ELR (cell line): ENCODE measurements at regions not wholly inside any gene's neighbourhood (a gene's known extent, or its start where the extent isn't known, plus 50 kb on each side); places are given as distances from the start of the nearest gene placed in this dataset.
"Not testable (repeated sequence)": the region's sequence is repeated elsewhere in the genome, so short reads cannot be mapped to it uniquely, and the experiment has no call there.

Experiments used
- DNase-seq: peaks from one replicate; pipeline ENCODE4 v3.0.0-alpha.2; 2015; ENCODE audit warnings: low read depth

DNA sequence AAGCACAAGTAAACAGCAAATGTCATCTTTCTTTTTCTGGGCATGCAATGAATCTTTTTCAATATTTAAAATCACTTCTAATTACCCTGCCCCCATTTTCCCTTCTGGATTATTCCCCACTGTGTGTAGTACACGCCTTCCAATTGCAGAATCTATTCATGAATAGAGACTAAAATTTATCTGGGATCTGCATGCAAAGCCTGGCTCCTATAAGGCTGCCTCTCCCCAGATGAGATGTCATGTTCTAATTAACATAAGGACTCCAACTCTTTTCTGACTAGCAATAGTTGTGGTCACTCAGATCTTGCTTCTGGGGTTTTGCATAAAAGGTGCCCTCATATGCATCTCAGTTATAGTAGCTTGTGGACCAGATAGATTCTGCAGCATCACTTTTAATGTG is 473.5 kb downstream of the BTG1 start:
- DNase-seq, result no peak

DNA sequence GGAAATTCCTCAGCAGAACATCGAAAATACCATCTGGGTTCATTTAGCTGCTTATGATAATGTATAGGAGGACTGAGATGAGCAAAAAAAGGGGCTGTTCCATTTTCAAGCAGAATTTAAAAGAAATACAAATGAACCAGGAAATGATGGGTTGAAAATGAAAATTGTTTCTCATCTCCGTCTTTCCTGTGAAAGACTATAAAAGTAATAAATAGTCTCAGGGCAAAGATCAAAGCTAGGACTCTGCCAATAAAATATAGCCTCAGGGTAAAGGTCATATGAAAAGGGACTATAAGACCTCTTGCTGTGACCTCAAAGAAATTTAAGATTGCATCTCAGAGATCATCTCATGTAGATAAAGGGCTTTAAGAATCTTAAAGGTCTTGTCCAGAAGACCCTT is 478.0 kb downstream of the BTG1 start:
- DNase-seq, result no peak

DNA sequence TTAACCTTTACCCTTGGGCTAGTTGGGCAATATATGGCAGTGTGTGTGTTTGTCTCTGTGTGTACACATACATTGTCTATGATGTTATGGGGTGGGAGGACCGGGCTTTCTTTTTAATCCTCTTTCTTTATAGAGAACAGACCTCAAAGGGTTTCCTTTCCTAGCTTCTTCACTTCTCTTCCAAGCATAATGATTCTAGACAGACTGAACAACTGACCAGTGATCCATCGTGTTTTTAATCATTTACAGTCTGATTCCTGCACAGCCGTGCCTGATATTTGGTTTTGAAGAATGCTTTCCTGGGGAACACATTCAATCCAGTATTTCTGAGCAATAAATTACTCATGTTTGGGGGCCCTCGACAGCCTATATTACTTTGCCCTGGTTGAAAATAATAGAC is 481.1 kb upstream of the DCN start:
- no peak for DNase-seq

DNA sequence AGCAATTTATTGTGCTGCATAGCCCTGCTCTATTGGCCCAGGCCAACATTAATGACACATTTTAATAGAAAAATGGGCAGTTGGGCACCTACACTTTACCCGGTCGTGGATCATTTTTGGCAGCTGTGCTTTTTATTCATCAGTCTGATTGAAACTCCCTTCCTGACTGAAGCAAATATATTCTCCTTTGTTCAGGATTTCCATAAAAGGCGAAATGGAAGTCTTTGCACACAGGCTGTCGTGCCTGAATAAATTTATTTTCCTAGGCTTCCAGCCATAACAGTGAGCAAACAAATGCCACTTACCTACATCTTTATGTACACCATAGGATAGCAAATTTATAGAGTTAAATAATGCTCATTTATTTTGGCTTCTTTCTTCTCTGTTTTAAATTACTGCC is 480.7 kb upstream of the DCN start:
- no peak for DNase-seq

DNA sequence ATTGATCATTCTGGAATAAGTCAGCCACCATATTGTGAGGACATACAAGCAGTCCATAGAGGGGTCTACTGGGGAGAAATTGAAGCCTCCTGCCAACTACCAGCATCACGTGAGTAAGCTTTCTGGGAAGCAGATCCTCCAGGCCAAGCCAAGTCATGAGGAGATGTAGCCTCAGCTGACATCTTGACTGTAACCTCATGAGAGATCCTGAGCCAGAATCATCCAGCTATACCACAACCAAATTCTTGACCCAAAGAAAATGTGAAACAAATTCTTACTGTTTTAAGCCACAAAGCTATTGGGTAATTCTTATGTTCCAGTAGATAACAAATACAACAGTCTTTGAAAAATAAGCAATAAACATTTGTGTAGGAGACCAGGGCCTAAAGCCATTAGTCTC is 479.4 kb upstream of the DCN start:
- no peak for DNase-seq

DNA sequence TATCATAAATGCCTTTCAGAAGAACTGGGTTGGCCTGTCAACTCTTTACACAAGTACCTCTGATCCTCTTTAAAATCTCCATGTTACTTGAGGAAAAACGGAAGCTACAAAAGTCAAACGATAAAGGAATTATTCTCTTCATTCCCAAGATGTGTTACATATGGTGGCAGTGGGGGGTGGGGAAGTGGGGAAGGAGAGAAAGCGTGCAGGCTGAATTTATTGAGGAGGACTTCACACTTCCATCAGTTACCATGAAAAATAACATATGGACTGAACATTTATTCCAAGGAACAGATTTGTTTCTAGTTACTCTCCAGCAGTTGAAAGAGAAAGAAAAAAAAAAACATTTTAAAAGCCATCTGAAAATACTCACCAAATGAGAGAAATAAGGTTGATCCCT is 474.4 kb upstream of the DCN start:
- no peak for DNase-seq

DNA sequence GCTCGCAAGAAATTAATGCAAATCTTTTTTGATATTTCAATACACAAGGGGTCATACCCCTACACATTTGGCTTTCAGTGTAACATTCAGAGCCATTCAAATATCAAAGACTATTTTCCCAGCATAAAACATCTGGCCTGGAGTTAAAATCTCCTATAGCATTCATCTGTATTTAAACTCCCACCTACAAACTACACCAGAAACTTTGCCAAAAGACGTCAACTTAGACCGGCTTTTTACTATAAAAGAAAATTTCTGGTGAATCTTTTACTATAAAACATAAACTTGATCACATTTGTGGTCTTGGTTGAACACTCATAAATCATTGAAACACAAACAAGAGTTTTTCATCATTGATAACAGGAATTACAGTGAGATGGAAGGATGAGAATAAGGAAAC is 473.3 kb upstream of the DCN start:
- no peak for DNase-seq

DNA sequence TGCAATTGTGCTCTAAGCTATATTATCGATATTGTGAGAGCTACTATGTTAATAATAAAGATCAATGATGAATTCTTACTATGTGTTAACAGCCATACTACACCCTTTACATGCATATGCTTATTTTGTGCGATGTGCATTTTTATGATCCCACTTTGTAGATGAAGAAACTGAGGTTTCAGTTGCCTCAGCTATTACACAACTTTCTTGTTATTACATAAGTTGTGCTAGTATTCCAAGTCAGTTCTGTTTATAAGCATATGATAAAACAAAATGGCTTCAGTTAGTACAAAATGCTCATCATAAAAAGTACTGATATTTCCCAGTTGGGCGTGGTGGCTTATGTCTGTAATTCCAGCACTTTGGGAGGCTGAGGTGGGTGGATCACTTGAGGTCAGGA is 471.5 kb upstream of the DCN start:
- DNase-seq, result no peak

DNA sequence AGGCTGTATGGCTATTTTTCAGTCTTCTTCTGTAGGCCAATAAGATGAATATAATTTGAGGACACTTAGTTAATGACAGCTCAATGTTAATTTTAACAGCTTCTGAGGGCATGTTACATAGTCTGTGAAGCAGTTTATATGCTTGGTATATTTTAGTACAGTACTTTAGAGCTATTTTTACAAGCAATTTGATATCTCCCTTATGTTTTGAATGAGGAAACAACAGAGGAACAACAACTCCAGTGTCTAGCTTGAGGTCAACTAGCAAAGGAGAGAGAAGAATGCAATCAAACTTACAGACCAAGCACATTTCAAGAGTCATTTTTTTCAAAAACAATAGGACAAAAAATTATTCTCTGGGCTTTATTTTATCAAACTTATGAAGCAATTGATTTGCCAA is 469.1 kb upstream of the DCN start:
- no peak for DNase-seq

DNA sequence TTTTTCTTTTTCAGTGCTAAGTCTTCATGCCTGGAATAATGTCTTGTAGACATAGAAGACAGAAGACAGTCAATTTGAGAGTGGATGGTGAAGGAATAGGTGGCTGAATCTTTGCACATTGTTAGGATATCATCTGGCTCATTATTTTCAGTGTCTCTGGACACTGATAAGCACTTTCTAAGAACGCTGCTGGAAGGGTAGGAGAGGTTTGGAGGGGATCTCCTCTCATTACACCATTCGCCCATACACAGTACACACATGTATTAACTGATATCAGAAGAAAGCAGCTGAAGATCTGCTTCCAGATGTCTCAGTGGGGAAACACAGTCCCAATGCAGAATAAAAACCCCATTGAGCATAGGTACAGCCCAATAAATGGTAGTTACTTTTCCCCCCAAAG is 461.1 kb upstream of the DCN start:
- no peak for DNase-seq

DNA sequence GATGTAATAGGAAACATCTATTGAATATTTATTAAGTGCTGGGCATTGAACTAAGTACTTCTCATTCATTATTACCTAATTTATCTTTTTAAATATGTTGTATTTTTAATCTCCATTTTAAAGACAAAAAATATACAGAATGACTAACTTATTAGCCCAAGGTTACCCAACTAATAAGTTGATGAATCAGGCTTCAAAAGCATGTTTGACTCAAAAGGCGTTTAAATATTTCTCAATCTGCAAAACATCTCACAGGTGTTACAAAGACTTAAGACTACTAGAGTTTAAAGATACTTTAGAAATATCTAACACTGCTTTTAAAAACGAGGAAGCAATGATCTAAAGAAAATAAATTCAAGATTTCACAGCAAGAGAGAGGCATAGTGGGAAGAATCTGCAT is 457.4 kb upstream of the DCN start:
- no peak for DNase-seq

DNA sequence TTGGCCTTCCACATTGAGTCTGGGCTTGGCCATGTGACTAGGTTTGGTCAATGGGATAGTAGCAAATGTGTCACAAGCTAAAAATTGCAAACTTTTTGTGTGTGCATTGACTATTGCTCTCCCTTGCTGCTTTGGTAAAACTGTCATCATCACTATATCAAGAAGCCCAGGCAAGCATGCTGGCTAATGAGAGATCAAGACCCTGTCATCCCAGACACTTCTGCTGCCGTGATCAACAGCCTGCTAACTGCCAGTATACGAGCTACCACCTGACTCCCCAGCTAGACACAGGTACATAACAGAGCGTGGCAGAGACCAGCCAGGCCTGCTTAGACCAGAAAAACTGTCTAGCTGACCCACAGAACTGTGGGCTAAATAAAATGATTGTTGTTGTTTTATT is 456.7 kb upstream of the DCN start:
- no peak for DNase-seq

DNA sequence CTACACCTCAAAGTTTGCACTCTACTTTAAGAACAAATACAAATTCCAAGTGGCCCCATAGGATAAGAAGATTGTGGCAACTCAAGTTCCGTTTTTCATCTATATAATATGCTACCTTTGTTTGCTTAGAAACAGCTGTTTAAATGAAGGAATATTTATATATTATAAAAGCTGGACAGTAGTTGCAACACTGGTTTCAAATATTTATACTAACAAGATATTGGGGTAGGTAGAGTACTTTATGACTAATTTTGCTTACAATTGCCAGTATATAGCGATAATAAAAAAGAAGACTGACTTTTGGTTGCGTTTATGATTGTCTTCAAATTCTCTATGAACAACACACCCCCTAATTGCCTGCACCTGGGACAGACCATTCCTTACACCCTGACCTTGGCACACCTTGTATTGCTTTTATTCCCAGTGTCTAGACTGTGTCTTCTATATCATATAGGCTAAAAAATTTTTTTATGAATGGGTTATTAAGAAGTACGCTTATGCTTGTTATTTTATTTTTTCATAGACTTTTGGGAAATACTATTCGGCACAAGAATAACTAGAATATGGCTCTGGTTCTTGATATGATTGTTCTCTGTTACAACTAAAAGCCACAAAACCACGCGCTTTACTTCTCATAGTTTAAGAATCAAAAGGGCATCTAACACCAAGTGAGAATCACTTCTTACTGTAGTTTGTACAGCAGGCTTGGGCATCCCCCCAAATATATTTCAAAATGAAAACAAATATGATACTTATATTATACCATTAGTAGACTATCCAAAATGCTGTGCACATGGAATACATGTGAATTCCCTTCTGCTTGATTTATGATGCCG is 455.4 kb upstream of the DCN start:
- no peak for DNase-seq

DNA sequence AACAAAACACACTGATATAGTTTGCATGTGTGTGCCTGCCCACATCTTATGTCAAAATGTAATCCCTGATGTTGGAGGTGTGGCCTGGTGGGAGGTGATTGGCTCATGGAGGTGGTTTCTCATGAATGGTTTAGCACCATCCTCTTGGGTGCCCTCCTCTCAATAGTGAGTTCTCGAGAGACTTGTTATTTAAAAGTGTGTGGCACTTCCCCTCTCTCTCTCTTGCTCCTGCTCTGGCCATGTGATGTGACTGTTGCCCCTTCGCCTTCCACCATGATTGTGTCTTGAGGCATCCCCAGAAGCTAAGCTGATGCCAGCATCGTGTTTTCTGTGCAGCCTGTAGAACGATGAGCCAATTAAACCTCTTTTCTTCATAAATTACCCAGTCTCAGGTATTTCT is 454.1 kb upstream of the DCN start:
- no peak for DNase-seq

DNA sequence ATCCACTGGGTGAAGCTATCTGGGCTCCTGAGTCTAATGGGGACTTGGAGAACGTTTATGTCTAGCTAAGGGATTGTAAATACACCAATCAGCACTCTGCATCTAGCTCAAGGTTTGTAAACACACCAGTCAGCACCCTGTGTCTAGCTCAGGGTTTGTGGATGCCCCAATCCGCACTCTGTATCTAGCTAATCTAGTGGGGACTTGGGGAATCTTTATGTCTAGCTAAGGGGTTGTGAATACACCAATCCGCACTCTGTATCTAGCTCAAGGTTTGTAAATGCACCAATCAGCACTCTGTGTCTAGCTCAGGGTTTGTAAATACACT is 451.7 kb upstream of the DCN start:
- DNase-seq, result not testable (repeated sequence)

DNA sequence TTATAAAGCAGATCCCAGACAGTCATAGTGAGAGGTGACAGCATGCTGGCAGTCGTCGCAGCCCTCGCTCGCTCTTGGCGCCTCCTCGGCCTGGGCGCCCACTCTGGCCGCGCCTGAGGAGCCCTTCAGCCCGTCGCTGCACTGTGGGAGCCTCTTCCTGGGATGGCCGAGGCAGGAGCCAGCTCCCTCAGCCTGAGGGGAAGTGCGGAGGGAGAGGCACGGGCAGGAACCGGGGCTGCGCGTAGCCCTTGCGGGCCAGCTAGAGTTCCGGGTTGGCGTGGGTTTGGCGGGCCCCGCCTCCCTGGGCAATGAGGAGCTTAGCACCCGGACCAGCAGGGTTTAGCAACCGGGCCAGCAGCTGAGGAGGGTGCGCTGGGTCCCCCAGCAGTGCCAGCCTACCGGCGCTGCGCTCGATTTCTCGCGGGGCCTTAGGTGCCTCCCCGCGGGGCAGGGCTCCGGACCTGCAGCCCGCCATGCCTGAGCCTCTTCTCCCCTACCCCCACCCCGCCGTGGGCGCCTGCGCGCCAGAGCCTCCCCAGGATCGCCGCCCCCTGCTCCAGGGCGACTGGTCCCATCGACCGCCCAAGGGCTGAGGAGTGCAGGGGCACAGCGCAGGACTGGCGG is 451.2 kb upstream of the DCN start:
- no peak for DNase-seq

DNA sequence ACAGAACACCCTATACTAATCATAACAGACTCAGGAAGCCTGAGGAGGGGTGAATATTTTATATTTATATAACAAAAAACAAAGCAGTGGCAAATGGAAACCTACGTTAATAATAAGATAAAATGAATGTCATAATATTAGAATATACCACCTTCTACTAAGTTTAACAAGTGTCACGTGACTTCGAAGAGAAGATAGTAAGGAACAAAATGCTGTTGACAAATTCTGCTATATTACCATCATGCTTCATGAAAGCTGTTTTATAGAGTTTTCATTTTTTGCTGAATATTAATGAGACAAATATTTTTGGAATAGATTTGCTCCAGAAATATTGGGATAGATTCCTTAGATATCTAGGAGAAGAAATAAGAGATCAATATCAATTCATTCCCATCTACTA is 450.6 kb upstream of the DCN start:
- DNase-seq, result no peak

DNA sequence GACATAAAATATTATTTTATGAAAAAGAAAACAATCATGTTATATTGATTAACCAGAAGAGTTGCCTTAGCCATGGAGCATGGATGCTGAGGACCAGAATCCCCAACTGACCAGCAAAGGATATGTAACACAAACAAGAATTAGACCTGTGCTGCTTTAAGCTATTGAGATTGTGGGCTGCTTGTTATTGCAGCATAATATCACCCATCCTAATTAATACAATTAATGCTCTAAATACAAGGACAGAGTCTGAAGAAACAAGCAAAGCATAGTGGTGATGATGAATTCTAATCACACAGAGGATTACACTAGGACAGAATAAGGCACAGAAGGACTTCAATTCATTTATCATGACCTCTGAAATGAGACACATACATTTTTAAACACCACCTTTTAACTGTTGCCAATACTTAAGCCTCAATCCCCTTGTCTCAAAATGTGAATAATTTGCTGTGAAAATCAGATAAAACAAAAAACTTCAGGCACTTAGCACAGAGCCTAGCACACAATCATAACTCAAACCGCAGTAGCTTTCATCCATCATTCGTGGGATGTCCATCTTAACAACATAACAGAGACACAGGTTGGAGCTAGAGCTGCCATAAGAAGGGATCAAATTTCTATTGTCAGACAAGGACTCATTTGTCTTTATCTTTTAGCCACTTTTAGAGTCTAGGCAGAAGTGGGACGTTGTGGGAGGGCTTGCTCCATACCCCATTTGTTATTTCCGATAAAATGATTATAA is 449.6 kb upstream of the DCN start:
- no peak for DNase-seq

DNA sequence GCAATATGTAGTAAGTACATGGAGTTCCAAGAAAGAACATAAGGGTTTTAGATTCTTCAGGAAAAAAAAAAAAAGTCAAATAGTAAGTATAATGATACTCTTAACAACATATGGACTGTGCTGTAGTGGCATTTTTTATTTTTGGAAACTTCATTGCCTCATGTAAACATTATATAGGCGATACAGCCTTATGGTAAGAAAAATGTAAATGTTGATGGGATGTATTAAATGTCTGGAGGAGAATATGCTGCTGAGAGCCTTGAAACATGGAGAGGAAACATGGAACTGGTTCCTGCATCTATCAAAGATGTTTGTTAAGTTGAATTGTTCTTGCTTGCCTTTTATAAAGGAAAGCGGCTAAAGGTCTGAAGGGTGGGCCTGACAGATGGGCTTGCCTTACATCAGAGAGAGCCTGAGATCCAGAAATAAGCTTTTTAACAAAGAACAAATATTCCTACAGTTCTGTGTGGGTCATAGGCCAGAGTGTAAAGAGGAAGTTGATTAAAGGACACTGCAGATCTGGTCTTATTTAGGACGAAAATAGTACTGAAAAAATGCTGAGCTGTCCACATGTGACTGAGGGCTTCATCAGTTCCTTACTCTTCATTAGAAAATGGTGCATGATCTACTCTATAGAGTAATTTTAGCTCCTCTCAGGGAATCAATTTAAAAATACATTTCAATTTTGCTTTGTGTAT is 448.1 kb upstream of the DCN start:
- DNase-seq, result no peak

DNA sequence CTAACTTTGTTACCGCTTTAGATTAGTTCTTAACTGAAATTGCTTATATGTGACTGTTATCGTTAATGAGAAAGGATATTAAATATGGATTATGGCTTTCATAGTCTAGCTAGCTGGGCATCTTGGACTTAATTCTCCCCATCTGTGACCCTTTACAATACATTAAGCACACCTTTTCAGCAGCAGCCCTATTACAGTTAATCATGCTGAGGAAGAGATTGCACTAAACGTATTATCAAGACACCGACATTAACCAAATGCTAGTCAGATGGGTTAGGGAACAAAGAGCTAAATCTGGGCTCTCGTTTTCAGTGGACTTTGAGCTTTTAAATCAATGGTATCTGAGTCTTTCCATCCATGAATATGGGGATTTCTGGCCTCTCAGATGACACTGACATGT is 447.5 kb upstream of the DCN start:
- DNase-seq, result no peak

DNA sequence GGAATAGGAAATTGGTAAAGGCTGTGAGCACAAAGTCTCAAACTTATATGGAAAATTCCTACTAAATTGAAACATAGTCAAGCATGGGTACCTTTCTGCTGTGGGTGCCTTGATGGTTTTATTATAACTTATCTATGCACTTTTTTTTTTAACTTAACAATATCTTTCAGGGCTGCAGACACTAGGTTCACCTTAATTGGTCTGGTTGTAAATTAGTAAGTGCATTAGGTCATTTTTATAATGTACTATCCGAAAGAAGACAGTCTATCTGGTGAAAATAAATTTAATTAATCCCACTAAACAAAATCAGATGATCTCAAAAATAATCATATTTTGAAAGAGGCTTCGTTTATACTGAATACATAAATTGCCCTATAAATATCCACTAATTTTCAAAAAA is 446.8 kb upstream of the DCN start:
- DNase-seq, result no peak

DNA sequence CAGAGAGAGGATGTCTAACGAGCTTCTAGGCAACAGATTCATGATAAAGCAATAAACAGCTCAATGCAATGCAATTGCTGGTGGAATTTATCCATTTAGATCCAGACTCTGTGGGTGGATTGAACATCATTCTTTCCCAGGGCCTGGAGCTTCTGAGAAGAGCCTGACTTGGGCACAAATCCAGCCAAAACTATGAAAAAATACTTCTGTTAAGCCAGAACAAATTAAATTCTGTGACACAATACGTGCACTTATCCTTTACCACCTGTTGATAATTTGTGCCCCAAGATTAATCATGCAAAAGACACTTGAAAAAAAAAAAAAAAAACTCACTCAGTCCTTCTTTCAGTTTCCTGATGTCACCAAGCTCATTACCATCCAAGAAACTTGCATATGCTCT is 446.0 kb upstream of the DCN start:
- no peak for DNase-seq

DNA sequence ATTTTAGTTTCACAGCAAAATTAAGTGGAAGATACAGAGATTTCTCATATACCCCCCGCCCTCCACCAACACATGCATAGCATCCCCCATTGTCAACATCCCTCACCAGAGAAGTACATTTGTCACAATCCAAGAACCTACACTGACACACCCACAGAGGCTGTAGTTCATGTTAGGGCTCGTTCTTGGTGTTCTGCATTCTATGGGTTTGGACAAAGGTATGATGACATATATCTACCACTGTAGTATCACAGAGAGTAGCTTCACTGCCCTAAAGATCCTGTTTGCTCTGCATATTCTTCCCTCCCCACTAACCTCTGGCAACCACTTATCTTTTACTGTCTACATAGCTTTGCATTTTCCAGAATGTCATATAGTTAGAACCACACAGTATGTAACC is 444.6 kb upstream of the DCN start:
- no peak for DNase-seq
